ENCODE measurements at regions not wholly inside any gene's neighbourhood (a gene's known extent, or its start where the extent isn't known, plus 50 kb on each side); places are given as distances from the start of the nearest gene placed in this dataset.

DNA sequence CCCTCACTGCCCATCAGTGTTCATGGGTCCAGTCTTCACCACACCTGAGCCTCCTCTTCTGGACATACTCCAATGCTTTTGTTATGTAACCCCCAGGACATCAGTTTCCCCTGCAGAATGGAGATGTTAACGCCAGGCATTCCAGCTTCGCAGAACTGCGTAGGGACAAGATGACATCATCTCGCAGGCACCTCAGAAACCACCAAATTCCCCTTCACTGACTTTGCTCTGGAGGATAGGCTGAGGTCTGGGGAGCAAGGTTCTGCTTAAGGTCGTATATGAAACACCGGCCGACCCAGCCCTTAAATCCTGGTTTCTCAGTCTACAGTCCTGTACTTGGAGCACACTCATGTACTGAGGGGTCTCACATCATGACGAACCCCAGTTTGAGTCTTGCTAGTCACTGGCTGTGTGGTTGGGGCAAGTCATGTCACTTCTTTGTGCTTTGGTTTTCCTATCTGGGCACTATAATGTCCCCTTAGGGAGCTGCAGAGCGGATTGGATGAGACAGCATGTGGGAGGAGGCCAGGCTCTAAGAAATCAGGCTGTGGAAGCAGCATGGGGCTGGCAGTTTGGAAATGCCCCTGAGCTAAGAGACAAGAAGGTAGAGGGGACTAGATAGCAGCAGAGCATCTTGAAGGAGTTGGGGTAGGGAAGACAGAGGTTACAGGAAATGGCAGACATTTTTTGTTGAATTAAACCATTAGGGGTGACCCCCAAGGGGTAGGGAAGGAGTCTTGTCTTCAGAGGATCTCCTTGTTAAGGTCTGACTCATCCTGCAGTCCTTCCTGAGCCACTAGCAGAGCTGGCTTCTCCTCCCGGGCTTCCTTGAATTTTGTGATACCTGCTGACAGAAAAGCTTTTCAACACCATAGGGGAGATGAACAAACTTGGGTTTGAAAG lies 138.3 kb downstream of the FOXD2 start:
- no peak overlapping the region for H3K9ac ChIP-seq (ENCODE audit: low read length in 2 of 2)
- H3K27ac ChIP-seq (ENCODE audit: low read length) = no peak overlapping the region
- peaks cover 30 to 37% of the 10 kb centered on the region in 2 donors for H3K27me3 ChIP-seq (ENCODE audit: control insufficient read depth in 1 of 2, insufficient read depth in 2 of 2, low read length in 2 of 2)
- peaks cover 6% of the 10 kb centered on the region for H3K4me1 ChIP-seq (ENCODE audit: control insufficient read depth, insufficient read depth, low read length)
- no peaks in the 10 kb centered on the region for H3K36me3 ChIP-seq (ENCODE audit: control insufficient read depth in 2 of 2, insufficient read depth in 2 of 2, low read length in 2 of 2)
- H3K9me3 ChIP-seq (ENCODE audit: control insufficient read depth in 2 of 2, low read length in 2 of 2) = no peaks in the 10 kb centered on the region
- H3K4me3 ChIP-seq (ENCODE audit: low read length in 2 of 2) = no peak overlapping the region

DNA sequence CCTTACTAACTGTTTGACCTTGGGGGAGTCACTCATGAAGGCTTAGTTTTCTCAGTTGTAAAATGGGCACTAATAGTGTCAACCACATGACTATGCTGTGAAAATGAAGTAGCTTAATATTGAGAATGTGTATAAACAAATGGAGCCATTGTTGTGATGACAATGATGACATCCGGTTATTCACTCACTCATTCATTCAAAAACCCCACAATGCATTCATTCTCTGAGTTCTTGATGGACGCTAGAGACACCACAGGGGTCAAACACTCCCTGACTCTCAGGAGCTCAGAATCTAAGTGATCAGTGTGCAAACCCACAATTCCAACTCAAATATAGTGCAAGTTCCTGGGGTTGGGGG lies 138.9 kb downstream of the FOXD2 start:
- Histone ChIP-seq H3K9me3 (ENCODE audit: control insufficient read depth in 2 of 2, low read length in 2 of 2) (no peaks in the 10 kb centered on the region), H3K9ac (ENCODE audit: low read length in 2 of 2) (no peak overlapping the region), H3K36me3 (ENCODE audit: control insufficient read depth in 2 of 2, insufficient read depth in 2 of 2, low read length in 2 of 2) (no peaks in the 10 kb centered on the region), H3K4me3 (ENCODE audit: low read length in 2 of 2) (no peak overlapping the region), H3K27me3 (ENCODE audit: control insufficient read depth in 1 of 2, insufficient read depth in 2 of 2, low read length in 2 of 2) (peaks cover 30 to 36% of the 10 kb centered on the region in 2 donors), H3K4me1 (ENCODE audit: control insufficient read depth, insufficient read depth, low read length) (peaks cover 6% of the 10 kb centered on the region), H3K27ac (ENCODE audit: low read length) (no peak overlapping the region)

DNA sequence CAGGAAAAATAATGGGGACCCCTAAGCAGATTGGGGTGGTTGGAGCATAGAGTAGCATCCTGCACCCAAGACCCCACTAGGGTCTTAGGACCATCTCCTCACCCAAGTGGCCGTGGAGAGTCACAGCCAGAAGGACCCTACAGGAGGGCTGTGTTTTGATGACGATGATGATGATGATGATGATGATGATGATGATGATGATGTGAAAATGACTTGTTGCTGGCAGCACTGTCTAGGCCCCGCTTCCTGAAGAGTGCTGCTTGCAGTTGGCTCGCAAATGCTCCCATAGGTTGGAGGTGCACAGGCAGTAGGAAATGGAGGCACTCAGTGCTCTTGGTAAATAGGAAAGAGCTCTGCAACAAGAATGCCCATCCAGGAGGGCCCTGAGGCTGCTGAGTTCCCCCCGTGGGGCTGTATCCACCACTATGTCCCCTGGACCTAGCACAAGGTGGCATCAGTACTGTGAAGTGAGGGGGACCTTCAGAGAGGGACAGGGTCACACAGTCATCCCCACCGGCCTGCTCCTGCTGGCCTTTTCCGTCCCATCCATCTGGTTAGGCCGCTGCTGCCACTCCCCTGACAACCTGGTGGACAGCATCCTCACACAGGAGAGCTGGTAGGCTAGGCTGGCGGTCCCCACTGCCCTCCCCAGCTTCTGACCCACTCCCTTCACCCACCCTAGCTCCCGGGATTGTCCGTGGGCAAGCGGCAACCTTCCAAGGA lies 139.6 kb downstream of the FOXD2 start:
- no peaks in the 10 kb centered on the region for H3K9me3 ChIP-seq (ENCODE audit: control insufficient read depth in 2 of 2, low read length in 2 of 2)
- no peak overlapping the region for H3K9ac ChIP-seq (ENCODE audit: low read length in 2 of 2)
- no peaks in the 10 kb centered on the region for H3K36me3 ChIP-seq (ENCODE audit: control insufficient read depth in 2 of 2, insufficient read depth in 2 of 2, low read length in 2 of 2)
- no peak overlapping the region for H3K4me3 ChIP-seq (ENCODE audit: low read length in 2 of 2)
- H3K27me3 ChIP-seq (ENCODE audit: control insufficient read depth in 1 of 2, insufficient read depth in 2 of 2, low read length in 2 of 2) = peaks cover 28 to 36% of the 10 kb centered on the region in 2 donors
- H3K27ac ChIP-seq (ENCODE audit: low read length) = no peak overlapping the region
- peaks cover 6% of the 10 kb centered on the region for H3K4me1 ChIP-seq (ENCODE audit: control insufficient read depth, insufficient read depth, low read length)

DNA sequence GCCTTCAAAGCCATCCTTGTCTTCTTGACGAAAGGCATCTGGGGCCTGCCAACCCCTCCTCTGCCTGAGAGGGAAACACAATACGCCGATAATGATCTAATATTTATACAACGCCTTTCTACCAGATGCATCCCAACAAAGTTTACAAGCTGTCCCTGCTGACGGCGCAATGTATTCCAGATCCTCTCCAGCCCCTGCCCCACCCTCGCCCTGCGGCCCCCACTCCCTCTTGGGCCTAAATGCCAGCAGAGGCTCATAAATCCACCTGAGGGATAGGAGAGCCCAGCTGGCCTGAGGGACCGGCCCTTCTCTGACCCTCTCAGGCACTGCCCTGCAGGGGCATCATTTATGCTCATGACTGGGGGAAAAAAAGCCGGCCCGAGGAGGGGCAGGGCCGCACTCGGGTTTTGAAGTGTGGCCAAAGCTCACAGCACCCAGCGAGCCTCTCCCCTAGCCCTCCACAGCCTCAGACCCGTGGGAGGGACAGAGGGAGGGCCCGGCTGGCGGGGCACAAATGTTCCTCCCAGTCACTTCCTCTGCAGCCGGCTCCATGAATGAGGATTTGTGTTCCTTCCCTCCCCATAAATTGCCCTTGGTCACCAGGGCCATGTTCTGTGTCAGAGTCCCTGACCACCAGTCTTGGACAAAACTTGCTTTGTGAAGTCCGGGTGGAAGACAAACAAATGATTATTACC lies 140.3 kb downstream of the FOXD2 start:
- H3K27me3 ChIP-seq (ENCODE audit: control insufficient read depth in 1 of 2, insufficient read depth in 2 of 2, low read length in 2 of 2) = peaks cover 31 to 34% of the 10 kb centered on the region in 2 donors

DNA sequence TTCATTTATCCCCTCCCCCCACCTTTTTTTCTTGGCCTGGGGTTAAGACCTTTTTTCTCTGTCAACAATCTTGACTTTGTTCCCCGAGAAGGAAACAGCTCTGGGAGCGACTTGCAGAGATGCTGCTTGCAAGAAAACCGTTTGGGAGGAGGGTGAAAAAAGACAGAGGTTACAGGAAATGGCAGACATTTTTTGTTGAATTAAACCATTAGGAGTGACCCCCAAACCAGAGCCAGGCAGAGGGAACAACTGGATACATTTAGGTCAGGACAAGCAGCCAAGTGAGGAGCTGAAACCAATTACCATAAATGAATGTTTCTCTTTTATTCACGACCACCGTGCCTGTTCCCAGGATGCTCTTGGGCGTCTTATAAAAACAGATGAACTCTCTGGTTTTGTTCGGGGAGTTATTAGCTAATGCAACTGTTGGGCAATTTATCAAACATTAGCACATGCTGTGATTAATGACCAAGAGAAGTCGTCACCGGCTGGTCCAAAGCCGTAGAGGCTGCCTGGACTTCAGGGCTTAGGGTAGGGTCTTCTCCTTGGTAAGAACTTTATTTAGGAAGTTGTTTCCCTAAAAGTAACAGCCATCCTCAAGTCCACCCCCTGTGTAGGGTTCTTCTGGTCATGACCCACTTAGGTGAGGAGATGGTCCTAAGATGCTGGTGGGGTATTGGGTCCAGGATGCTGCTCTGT lies 141.0 kb downstream of the FOXD2 start:
- H3K36me3 ChIP-seq (ENCODE audit: control insufficient read depth in 2 of 2, insufficient read depth in 2 of 2, low read length in 2 of 2) = no peaks in the 10 kb centered on the region
- H3K4me3 ChIP-seq (ENCODE audit: low read length in 2 of 2) = no peak overlapping the region
- peaks cover 6% of the 10 kb centered on the region for H3K4me1 ChIP-seq (ENCODE audit: control insufficient read depth, insufficient read depth, low read length)
- no peaks in the 10 kb centered on the region for H3K9me3 ChIP-seq (ENCODE audit: control insufficient read depth in 2 of 2, low read length in 2 of 2)
- no peak overlapping the region for H3K27ac ChIP-seq (ENCODE audit: low read length)
- peaks cover 32 to 34% of the 10 kb centered on the region in 2 donors for H3K27me3 ChIP-seq (ENCODE audit: control insufficient read depth in 1 of 2, insufficient read depth in 2 of 2, low read length in 2 of 2)
- no peak overlapping the region for H3K9ac ChIP-seq (ENCODE audit: low read length in 2 of 2)

More for the DNA sequence above, 140.3 kb downstream of the FOXD2 start:
- no peaks in the 10 kb centered on the region for H3K36me3 ChIP-seq (ENCODE audit: control insufficient read depth in 2 of 2, insufficient read depth in 2 of 2, low read length in 2 of 2)
- no peak overlapping the region for H3K9ac ChIP-seq (ENCODE audit: low read length in 2 of 2)
- H3K4me3 ChIP-seq (ENCODE audit: low read length in 2 of 2) = no peak overlapping the region
- H3K27ac ChIP-seq (ENCODE audit: low read length) = no peak overlapping the region
- no peaks in the 10 kb centered on the region for H3K9me3 ChIP-seq (ENCODE audit: control insufficient read depth in 2 of 2, low read length in 2 of 2)
- peaks cover 6% of the 10 kb centered on the region for H3K4me1 ChIP-seq (ENCODE audit: control insufficient read depth, insufficient read depth, low read length)

DNA sequence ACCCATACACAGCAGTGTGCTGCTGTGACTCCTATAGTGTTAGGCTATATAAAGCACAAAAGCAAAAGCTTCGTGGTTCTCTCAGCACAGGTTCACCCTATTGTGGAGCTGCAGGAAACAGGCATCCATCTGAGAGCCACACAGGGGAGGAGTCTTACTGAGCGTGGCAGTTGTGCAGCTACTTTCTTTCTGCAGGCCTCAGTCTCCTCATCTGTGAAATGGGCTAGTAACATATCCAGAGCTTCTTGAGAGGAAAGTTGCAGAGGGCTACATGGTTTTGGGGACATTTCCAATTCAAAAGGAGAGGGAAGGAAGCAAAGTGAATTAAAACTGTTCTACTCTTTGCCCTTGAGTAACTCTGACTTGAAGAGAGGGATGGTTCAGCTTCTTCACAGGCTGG lies 142.0 kb downstream of the FOXD2 start:
- H3K4me3 ChIP-seq (ENCODE audit: low read length in 2 of 2) = no peak overlapping the region
- H3K9me3 ChIP-seq (ENCODE audit: control insufficient read depth in 2 of 2, low read length in 2 of 2) = no peaks in the 10 kb centered on the region
- H3K4me1 ChIP-seq (ENCODE audit: control insufficient read depth, insufficient read depth, low read length) = peaks cover 6% of the 10 kb centered on the region
- no peak overlapping the region for H3K27ac ChIP-seq (ENCODE audit: low read length)
- peaks cover 30 to 32% of the 10 kb centered on the region in 2 donors for H3K27me3 ChIP-seq (ENCODE audit: control insufficient read depth in 1 of 2, insufficient read depth in 2 of 2, low read length in 2 of 2)
- H3K9ac ChIP-seq (ENCODE audit: low read length in 2 of 2) = no peak overlapping the region
- H3K36me3 ChIP-seq (ENCODE audit: control insufficient read depth in 2 of 2, insufficient read depth in 2 of 2, low read length in 2 of 2) = no peaks in the 10 kb centered on the region

DNA sequence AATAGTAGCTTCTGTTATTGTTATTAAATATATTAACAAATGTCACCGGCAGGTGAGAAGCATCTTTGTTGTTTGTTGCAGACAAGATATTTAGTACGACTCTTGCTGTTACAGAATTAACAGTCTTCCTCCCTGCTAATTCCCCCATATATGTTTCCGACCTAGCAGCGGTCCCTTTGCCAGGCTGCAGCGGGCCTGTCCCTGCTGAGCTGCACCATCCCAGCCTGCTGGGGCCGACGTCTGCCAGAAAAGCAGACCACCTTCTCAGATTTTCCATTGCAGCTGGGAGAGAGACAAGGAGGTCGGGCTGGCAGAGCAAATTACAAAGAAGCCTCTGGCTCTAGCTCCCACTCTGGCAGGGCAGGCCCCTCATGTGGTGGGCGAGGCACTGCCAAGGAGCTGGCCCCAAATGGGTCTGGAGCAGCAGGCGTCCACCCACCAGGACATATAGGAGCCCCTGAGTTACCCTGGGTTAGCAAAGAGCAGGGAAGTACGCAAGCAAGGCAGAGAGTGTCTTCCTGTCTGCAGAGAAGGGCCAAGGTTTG lies 142.7 kb downstream of the FOXD2 start:
- Histone ChIP-seq H3K4me1 (ENCODE audit: control insufficient read depth, insufficient read depth, low read length) (peaks cover 6% of the 10 kb centered on the region), H3K4me3 (ENCODE audit: low read length in 2 of 2) (no peak overlapping the region), H3K27me3 (ENCODE audit: control insufficient read depth in 1 of 2, insufficient read depth in 2 of 2, low read length in 2 of 2) (peaks cover 24 to 32% of the 10 kb centered on the region in 2 donors), H3K36me3 (ENCODE audit: control insufficient read depth in 2 of 2, insufficient read depth in 2 of 2, low read length in 2 of 2) (no peaks in the 10 kb centered on the region), H3K27ac (ENCODE audit: low read length) (no peak overlapping the region), H3K9ac (ENCODE audit: low read length in 2 of 2) (no peak overlapping the region), H3K9me3 (ENCODE audit: control insufficient read depth in 2 of 2, low read length in 2 of 2) (no peaks in the 10 kb centered on the region)

DNA sequence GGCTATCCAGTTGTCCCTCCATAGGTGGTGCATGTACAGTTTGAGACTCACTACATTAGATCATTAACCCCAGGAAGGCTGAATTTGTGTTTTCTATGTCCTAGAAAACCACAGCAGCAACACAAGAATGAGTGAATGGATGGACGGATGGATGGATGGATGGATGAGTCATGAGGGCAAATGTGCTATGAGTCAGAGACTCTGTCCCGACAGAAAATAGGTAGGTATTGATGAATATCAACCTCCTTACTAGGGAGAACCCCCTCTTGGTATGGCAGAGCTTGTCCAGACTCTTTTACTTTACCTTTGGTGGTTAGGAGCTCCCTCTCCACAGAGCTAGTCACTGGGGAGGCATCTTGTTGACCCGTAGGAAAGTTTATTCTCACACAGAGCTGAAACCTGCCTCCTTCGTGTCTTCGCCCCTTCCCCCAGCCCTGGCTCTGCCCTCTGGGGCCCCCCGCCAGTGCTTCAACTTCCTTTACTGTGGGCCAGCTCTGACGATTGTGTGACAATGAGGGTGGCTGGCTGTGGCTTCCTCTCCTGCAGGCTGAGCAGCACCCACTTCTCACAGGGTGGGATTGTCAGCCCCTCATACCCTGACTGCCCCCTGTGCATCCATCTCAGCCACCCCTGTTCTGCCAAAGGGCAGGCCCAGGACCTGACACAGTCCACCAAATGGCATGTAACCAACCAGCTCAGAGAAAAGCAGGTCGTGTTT lies 145.2 kb downstream of the FOXD2 start:
- Histone ChIP-seq H3K4me1 (ENCODE audit: control insufficient read depth, insufficient read depth, low read length) (peaks cover 2% of the 10 kb centered on the region), H3K4me3 (ENCODE audit: low read length in 2 of 2) (no peak overlapping the region)

DNA sequence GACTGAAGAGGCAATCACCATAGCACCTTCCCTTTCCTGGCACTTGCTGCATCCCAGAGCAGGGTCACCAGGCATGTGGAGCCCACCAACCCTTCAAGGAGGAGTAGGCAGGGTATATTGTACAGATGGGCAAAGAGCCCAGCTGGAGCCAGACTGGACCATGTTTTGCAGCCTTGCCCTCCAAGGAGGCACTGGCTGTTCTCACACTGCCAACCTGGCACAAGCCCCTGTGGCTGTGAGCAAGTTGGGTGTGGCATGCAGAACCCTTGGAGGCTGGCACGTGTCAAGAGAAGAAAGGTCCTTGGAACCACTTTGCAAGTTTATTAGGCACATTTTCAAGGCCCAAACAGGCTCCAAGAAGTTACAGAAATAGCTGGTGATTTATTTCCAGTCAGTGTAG lies 146.4 kb downstream of the FOXD2 start:
- Histone ChIP-seq H3K4me3 (ENCODE audit: low read length in 2 of 2) (no peak overlapping the region), H3K9ac (ENCODE audit: low read length in 2 of 2) (no peak overlapping the region), H3K27ac (ENCODE audit: low read length) (no peak overlapping the region), H3K9me3 (ENCODE audit: control insufficient read depth in 2 of 2, low read length in 2 of 2) (no peaks in the 10 kb centered on the region), H3K36me3 (ENCODE audit: control insufficient read depth in 2 of 2, insufficient read depth in 2 of 2, low read length in 2 of 2) (no peaks in the 10 kb centered on the region), H3K4me1 (ENCODE audit: control insufficient read depth, insufficient read depth, low read length) (no peaks in the 10 kb centered on the region), H3K27me3 (ENCODE audit: control insufficient read depth in 1 of 2, insufficient read depth in 2 of 2, low read length in 2 of 2) (peaks cover 10 to 11% of the 10 kb centered on the region in 2 donors)

More for the DNA sequence above, 145.2 kb downstream of the FOXD2 start:
- Histone ChIP-seq H3K36me3 (ENCODE audit: control insufficient read depth in 2 of 2, insufficient read depth in 2 of 2, low read length in 2 of 2) (no peaks in the 10 kb centered on the region), H3K9me3 (ENCODE audit: control insufficient read depth in 2 of 2, low read length in 2 of 2) (no peaks in the 10 kb centered on the region), H3K9ac (ENCODE audit: low read length in 2 of 2) (no peak overlapping the region), H3K27ac (ENCODE audit: low read length) (no peak overlapping the region), H3K27me3 (ENCODE audit: control insufficient read depth in 1 of 2, insufficient read depth in 2 of 2, low read length in 2 of 2) (peaks cover 10 to 18% of the 10 kb centered on the region in 2 donors)
